Testis (tissue), 2 donors: ENCODE measurements at regions not wholly inside any gene's neighbourhood (a gene's known extent, or its start where the extent isn't known, plus 50 kb on each side); places are given as distances from the start of the nearest gene placed in this dataset.

Experiments used
- CTCF ChIP-seq, 3 experiments: fragments of 450-650 bp in 2 of 3; fragments of 200-600 bp in 1 of 3; sonication (generic) in 1 of 3; IDR thresholded peaks; one replicate each; pipeline ENCODE4 v1.5.1; 2016 to 2019; ENCODE audit warnings: antibody characterized with exemption in 3 of 3, mild to moderate bottlenecking in 2 of 3, moderate library complexity in 1 of 3
- POLR2A ChIP-seq: fragments of 450-650 bp; IDR thresholded peaks from one replicate; pipeline ENCODE4 v1.6.1; 2017; ENCODE audit warnings: antibody characterized with exemption, mild to moderate bottlenecking, moderate library complexity

GRCh38 chr5:92419261-92419660 lies 1036.1 kb upstream of the ARRDC3 start:
- TF ChIP-seq CTCF (IDR thresholded peaks at IDR 0.05) (no peak), POLR2A (no peak)
